T follicular helper cell (primary cell): ENCODE measurements at regions not wholly inside any gene's neighbourhood (a gene's known extent, or its start where the extent isn't known, plus 50 kb on each side); places are given as distances from the start of the nearest gene placed in this dataset.
"Not testable (repeated sequence)": the region's sequence is repeated elsewhere in the genome, so short reads cannot be mapped to it uniquely, and the experiment has no call there.

Source experiments
- DNase-seq: peaks from one replicate; pipeline ENCODE4 v3.0.0-alpha.2; 2020; ENCODE audit warnings: low read depth

DNA sequence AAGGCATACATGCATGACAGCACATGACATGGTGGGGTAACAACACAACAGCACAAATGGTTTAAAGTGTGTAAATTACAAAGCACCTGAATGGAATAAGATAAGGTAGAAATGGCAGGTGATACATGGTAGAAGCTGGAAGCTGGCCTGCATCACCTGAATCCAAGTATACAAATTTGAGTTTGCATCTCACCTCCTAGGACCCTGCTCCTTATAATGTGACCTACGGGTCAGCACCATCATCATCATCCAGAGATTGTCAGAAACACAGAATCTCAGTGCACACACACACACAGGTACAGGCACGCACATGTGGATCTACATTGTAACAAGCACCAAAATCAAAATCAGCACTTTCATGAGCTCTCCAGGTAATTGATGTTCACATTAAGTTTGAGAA lies 1048.2 kb upstream of the AUTS2 start:
- DNase-seq, result no peak

DNA sequence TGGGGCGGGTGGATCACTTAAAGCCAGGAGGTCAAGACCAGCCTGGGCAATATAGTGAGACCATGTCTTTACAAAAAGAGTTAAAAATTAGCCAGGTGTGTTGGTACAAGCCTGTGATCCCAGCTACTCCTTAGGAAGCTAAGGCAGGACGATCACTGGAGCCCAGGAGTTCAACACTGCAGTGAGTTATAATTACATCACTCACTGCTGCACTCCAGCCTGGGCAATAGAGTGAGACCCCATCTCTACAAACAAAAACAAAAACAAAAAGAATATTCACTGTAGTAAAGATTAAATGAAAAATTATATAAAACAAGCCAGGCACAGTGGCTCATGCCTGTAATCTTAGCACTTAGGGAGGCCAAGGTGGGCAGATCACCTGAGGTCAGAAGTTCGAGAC lies 1047.6 kb upstream of the AUTS2 start:
- DNase-seq, result no peak

DNA sequence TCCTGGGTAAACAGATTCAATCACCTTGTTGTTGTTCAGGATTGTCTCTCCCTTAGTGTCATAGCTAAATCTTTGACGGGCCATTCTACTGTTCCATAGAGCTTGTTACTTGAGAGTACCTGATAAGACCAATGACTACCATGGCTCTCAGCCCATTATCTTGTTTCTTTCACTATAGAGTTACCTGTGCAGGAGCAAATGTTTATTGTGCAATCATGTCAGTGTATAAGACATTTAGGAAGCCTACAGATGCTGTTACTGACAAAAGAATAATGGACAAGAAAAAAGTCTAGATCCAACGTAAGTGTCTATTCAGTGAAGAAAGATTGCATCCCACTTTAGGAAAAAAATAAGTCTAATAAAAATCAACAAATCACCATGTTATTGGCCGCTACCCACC lies 1041.7 kb upstream of the AUTS2 start:
- no peak for DNase-seq

GRCh38 chr7:68559518-68559917 lies 1038.8 kb upstream of the AUTS2 start:
- no peak for DNase-seq

DNA sequence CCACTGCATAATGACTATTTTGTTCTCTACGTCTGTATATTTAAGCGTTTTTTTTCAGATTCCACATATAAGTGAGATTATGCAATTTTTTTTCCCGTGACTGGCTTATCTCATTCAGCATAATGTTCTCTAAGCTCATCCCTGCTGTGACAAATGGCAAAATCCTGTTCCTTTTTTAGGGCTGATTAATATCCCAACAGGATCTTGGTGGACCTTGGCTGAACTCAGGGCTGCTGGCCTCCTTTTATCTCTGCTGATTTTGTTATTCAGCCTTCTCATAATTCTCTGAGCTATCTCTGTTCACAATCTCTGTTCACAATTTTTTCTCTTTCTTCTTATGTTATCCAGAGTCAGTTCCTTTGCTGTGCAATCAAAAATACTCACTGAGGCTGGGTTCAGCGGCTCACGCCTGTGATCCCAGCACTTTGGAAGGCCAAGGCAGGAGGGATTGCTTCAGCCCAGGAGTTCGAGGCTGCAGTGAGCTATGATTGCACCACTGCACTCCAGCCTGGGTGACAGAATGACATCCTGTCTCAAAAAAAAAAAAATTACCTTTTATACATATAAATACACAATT lies 1035.9 kb upstream of the AUTS2 start:
- no peak for DNase-seq

GRCh38 chr7:68564306-68565135 lies 1033.8 kb upstream of the AUTS2 start:
- DNase-seq, result no peak

DNA sequence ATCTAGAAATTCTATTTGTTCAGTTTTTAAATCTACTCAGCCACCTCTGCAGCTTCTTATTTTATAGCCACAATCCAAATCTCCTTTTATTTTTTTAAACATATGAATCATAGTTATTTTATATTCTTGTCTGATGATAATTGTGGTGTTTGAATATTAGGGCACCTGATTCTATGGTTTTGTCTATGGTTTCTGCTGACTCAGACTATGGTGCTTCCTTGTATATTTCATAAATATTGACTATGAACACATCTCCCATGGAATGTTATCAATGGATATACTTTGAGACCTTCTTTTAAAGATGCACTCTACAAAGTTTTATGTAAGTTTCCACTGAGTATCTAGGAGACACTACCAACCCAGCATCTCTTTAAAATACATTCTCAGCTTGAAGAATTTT lies 1027.0 kb upstream of the AUTS2 start:
- no peak for DNase-seq

GRCh38 chr7:68573271-68574005 lies 1024.8 kb upstream of the AUTS2 start:
- DNase-seq, result no peak

DNA sequence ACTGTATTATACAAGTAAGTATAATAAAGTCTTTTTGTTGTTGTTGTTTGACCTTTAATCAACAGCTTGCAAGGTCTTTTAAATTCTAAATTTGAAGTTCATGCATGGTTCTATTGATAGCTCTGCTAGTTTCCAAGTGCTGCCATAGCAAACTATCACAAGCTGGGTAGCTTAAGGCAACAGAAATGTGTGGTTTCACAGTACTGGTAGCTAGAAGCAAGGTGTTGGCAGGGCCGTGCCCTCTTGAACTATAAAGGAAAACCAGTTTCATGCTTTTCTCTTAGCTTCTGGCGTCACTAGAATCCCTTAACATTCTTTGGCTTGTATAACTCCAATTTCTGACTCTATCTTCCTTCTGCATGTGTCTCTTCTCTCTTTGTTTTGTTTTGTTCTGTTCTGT lies 1021.9 kb upstream of the AUTS2 start:
- DNase-seq, result no peak

- no peak for DNase-seq
These were observed 1016.9 kb upstream of the AUTS2 start for GRCh38 chr7:68581417-68581816.

DNA sequence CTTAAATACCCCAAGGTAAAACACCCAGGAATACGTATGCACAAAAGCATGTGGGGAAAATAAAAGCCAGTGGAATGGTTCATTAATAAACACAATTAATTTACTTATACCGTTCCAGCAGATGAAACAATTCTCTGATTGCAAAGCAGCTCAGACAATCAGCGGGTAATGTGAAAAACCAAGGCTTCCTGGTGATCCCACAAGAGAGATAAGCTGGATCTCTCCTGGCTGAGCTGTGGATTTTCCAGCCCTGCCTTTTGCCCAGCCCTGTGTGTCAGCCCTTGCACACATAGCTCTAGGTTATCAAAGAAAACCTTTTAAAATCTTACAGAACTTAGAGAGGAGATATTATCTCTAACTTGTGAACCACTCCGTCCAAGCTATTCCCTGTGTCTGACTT lies 1010.7 kb upstream of the AUTS2 start:
- no peak for DNase-seq

GRCh38 chr7:68601826-68602225 lies 996.4 kb upstream of the AUTS2 start:
- DNase-seq, result no peak

DNA sequence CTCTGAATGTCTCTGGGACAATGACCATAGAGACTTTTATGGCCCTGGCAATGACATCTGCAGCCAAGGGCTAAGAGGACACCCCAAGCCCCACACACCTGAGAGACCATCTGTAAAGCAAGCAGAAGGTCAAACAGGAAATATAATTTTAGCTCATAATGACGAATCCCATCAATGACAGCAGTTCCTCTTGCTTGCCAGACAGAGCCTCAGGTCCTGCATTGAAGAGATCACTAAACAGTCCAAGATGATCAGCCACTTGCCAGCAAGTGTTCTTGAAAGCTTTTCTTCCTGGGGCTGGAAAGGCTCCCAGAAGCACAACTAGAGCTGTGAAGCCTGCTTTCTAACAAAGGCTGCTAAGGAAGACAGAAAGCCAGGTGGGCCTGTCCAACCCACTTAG lies 993.7 kb upstream of the AUTS2 start:
- no peak for DNase-seq

DNA sequence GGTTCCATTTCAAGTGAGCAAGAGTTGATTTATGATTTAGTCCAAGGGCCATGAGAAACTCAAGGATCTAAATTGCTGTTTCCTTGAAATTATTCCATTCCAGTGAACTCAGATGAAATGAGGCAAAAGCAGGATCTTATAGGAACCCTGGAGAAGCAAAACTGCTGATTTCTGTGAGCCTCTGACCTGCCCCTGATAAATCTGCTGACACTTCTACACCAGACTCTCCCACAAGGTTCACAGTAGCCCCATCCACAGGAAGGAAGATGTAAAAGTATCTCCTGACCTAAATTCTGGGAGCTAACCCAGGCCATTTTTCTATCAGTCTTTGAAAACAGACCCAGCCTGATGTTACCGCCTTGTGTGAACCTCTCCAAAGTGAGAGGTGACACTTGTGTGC lies 987.6 kb upstream of the AUTS2 start:
- DNase-seq, result no peak

DNA sequence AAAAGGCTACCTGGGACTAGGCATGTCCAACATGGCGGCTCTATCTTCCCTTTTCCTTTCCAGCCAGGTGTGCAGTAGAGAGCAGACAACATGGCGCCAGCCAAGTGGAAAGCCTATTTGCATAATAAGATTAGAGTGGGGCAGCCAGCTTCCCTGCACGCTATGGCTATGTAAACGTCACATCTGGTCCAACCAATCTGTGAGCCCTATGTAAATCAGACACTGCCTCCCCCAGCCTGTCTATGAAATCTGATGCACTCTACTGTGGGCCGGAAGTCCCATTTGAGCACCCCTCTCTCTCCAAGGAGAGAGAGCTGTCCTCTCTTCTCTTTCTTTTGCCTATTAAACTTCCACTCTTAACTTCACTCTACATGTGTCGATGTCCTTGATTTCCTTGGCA lies 984.9 kb upstream of the AUTS2 start:
- DNase-seq, result no peak

GRCh38 chr7:68613897-68614296 lies 984.4 kb upstream of the AUTS2 start:
- no peak for DNase-seq

DNA sequence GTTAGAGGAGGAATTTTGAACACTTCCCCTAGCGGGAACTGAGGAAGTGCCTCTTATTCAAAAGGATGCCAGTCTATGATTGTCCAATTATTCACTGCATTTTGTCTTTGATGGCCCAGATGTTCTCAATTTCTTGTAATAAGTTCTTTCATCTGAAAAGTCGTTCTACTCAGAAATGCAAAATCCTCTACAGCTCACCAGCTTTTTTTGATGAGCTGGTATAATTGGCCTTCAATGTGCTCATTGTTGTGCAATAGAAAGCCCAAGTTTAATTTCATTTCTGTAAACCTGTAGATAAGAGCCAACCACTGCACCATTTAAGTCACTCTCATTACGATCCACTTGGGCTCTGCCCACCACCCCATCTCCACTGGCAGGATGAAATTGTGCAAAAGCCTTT lies 978.7 kb upstream of the AUTS2 start:
- DNase-seq, result no peak

DNA sequence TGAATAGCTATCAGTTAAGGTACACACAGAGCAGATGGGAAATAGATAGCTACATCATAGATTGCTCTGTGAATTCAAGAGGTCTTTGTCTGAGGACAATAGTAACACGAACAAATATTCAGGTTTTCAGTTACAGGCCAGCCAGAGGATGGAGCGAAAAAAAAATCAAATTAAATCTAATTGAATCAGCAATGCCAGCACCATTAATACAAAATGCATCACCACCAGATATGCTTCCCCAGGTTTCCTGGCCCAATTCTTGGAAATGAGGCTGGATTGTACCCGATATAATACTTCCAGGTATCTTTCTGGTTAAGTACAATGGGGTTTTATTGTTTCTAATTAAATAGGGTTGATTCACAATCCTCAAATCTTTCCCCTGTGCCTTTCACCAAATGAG lies 975.8 kb upstream of the AUTS2 start:
- no peak for DNase-seq

DNA sequence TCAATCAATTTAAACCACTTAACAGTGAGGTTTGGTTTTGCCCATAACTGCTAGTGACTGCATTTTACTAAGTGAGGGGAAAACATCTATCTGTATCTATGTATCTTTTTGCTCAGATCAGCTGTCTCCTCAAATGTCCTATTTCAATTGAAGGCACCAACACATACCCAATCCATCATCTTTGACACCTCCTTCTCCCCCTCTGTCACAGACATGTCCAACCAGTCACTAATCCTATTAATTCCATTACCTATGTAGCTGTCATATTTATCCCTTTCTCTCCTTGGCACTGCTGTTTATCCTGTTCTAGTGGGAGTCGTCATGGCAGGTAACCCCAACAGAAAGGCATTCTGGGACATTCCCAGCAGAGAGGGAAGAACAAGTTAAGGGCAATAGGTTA lies 975.2 kb upstream of the AUTS2 start:
- no peak for DNase-seq

DNA sequence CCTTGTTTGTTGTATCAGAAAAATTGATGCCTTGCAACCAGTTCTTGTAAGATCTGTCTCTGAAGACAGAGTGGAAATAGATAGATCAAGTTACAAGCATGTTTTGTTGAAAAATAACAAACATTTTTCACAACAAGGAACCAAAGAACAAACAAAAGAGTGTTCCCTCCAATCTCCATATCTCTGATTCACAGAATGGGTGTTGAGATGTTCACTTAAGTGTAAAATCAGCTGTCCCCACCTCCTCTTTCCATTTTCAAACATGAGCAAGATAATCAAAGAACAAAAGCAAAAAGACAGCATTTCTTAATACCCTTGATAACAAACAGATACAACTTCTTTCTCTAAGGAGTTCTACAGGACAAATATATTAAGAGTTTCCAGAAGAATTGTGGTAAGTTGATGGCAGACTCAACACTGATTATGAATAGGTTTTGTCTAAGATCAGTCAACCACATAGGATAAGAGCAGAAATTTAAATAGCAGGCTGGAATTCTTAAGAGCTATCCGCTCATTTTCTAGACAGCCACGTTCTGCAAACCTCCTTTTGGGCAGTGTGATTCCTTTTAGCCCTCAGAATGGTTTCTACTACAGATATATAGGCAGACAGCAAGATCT lies 970.9 kb upstream of the AUTS2 start:
- no peak for DNase-seq

GRCh38 chr7:68630914-68631313 lies 967.4 kb upstream of the AUTS2 start:
- not testable (repeated sequence) for DNase-seq

- DNase-seq, result no peak
These were observed 958.2 kb upstream of the AUTS2 start for GRCh38 chr7:68640103-68640502.

DNA sequence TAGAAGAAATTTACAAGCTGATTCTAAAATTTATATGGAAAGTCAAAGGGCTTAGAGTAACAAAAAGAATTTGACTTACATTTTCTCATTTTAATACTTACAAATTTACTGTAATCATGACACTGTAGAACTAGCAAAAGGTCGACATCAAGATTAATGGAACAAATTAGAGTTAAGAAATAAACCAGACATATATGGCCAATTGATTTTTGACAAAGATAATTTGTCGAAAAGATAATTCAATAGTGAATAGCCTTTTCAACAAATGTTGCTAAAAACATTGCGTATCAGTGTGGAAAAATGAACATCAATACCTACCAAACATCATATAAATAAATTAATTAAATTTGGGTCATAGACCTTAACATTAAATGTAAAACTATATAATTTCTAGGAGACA lies 955.5 kb upstream of the AUTS2 start:
- no peak for DNase-seq
